Embryonic facial prominence (tissue), 1 donor: ENCODE measurements at regions not wholly inside any gene's neighbourhood (a gene's known extent, or its start where the extent isn't known, plus 50 kb on each side); places are given as distances from the start of the nearest gene placed in this dataset.
"Not testable (repeated sequence)": the region's sequence is repeated elsewhere in the genome, so short reads cannot be mapped to it uniquely, and the experiment has no call there.

Experiments used
- DNase-seq: peaks from one replicate; pipeline ENCODE4 v3.0.0-alpha.2; 2016; ENCODE audit errors: extremely low spot score

DNA sequence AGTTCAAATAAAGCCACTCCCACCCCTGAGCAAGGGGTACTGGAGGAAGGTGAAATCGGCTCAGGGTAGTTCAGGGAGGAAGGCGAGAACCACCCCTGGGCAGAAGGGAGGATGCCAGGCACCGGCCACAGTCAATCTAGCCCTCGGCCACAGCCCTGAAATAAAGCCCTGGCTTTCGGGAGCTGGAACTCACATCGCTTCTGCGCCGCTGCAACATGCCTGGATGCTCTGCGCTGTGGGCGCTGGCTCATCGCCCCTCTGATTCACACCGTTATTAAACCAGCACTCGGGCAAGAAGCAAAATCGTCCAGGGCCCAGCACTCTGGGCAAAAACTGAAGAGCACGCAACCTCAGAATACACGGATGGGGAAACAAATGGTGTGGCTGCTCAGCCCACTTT is 136.9 kb upstream of the RREB1 start:
- no peak for DNase-seq

DNA sequence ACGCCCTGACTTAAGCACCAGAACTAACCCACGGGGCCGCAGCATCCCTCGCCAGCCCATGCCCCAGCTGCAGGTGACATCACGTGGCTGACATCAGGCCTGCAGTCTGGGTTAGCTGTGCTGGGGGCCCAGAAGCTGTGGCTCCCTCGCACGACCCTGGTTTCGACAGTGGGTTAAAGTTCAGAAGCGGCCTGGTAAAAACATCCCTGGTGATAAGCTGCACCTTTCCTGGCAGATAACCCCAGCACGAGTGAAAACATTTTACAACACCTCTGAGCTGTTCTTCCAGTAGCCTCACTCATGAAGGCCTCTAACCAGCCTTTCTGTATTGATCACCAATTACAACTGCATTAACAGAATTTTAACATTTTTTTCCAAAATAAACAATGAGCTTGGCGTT is 136.4 kb upstream of the RREB1 start:
- no peak for DNase-seq

DNA sequence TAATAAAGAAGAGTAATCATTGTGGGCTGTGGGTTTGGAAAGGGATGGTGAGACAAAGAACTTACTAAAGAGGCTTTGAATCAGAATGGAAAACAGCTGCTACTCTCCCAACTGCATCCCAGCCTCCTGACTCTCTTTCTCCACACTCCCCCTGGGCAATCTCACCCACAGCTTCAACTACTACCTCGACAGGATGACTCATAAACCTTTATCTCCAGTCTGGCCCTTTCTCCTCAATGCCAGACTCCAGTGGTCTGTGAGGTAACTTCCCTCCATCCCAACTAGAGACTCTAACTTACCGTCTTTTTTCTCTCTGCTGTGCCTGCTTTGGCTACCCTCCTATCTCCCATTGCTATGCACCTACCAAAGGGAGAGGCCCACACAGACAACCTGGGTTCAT is 135.3 kb upstream of the RREB1 start:
- no peak for DNase-seq

DNA sequence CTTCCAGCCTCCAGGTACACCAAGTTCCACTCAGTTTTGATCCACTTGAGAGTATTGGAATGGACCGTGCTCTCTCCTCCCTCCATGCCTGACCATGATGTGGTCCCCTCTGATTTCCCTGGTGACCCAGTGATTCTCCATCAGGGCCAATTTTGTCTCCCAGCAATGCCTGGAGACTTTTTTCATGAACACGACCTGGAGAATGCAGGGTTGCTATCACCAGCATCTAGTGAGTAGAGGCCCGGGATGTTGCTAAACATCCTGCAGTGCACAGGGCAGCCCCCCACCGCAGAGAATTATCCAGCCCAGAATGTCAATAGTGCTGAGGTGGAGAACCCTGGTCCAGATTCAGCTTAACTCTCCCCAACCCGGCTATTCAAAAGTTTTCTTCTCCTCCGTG is 134.0 kb upstream of the RREB1 start:
- no peak for DNase-seq

DNA sequence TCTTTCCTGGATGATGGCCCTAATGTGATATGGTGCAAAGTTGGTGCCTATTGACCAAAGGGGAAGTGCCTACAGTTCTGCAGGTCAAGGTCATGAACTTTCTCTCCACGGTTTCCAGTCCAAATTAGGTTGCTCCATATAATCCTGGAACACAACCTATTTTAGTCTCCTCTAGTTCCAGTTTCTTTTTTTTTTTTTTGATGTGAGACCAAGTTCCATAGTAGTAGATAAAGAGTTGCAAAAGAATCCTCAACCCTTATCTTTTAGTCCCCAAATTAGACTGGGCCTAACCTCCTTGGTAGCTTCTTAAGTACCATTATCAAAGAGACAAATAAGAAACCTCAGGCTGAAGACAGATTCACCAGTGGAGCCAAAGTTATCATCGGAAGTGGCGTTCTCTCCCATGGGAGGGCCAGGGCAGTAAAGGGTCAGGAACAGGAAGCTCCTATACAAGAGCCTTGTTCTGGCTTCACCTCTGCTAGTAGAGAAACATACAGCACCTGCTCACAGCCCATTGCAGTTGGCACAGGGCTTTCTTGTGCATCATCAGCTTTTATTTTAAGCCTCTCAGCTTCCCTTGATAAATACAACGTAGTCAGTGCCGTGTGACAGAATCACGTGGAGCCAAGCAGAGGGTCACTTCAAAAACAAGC is 132.2 kb upstream of the RREB1 start:
- no peak for DNase-seq

DNA sequence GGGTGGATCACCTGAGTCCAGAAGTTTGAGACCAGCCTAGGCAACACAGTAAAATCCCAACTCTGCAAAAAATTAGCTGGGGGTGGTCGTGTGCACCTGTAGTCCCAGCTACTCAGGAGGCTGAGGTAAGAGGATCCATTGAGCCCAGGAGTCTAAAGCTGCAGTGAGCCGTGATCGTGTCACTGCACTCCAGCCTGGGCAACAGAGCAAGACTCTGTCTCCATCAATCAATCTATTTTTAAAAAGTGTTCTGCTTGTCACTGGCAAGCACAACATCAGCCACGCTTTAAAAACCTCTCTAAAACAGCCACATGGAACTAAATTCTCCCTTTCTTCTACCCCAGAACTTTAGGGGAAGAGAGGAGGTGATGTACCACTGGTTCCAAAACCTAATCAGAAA is 131.6 kb upstream of the RREB1 start:
- no peak for DNase-seq

DNA sequence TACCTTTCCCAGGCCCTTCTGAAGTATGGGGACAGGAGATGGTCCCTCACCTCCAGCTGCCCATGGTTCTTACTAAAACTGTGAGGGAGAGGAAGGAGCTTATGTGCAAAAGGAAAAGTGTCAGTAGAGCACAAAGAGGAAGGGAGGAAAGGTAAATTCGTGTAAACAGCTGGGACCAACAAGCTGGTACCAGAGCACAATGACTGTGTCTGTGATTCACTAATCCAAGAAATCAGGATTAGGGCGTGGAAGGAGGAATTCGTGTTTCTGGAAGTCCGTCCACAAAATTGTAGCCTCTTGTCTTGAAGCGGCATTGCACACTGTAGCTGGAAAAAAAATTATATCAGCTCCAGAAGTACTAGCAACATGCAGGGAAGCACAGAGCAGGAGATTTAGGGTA is 129.0 kb upstream of the RREB1 start:
- DNase-seq = no peak

DNA sequence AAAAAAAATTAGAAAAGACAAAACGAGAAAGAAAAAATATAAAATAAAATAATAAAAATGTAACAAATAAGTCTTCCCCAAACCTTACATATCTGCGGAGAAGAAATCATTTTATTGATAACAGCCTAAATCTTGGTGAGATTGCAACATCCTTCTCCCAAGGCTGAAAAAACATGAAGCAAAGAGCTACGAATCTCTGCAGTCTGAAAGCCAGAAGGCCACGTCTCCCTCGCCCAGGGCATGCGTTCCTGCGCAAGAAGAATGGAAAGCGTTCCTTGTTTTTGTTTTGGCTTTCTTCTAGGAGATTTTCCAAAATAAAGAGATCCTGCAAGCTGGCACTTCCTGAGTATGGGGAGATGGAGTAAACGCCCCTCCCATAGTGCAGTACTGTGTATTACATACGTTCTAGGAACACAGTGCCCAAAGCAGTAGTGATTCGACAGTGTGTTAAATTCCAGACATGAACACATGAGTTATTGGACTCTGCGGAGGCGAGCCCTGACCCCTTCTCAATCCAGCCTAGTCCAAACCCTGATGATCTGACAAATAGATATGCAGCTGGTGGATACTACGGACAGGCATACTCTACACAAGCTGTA is 126.7 kb upstream of the RREB1 start:
- DNase-seq = no peak

DNA sequence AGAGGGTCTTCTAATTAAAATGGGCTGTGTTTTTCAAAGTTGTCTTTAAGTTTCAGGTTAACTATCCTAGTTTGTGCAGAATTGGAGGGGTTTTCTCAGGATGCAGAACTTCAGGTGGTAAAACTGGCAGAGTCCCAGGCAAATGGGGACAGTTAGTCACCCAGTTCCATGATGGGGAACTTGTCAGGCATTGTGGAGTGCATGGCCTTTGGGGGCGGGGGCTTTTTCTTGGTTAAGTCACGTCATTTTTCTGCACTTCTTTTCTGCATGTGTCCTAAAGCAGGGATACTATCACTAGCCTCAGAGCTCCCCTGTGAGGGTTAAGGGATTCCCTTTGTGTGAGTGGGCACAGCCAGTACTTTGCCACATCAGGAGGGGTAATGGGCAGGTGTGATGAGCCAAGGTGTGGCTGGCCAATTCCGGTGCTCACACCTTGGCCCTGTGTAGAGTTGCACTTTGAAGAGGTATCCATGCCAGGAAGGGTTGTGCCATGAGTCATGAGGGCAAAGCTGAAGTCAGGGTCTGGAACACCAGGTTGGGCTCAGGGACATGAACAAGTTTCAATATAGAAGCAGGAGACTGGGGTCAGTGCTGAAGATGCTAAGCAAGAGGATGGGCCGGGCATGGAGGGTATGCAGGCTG is 126.0 kb upstream of the RREB1 start:
- no peak for DNase-seq

DNA sequence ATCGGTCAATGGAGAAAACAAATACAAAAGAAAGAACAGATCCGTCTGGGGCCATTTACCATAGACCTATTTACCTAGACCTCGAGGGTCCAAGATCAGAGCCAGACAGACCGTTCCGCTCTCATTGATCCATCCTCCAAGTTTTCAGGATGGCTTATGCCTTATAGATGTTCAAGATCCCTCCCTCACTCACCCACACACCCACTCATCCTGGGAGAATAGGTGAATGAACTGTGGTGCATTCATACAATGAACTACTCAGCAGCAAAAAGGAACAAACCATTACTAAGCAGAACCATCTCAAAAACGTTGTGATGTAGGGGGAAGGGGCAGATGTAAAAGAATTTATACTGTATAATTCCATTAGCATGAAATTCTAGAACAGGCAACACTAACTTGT is 125.1 kb upstream of the RREB1 start:
- no peak for DNase-seq

DNA sequence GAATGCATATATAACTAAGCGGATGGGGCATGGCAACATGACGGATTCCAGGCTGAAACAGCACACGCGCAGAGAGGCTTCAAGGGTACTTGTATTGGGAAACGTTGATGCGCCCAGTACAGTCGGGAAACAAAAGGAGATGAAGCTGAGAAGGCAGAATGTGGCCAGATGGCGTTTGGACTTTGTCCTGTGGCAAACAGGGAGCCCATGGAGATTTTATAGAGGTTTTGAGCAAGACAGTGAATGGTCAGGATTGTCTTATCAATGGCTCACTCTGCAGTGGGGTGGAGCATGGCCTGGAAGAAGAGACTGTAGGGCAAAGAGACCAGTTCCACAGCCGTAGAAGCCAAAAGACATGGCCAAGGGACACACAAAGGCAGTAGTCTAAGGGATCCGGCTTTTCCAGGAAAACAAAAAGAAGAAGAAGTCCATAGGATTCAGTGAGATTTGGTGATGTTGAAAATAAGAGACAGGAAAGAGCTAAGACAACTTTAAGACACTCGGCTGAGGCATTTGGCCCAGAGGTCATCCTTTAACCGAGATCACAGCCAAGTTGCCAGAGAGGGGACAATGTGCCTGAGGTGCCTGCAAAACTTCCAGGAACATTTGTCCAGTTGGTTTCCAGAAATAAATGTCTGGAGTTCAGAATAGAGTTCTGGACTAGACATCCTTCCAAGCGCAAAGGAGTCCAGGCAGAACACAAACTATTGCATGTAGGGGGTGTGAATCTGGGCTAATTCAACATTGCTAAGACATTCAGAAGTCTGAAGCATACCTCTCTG is 123.0 kb upstream of the RREB1 start:
- DNase-seq = no peak

DNA sequence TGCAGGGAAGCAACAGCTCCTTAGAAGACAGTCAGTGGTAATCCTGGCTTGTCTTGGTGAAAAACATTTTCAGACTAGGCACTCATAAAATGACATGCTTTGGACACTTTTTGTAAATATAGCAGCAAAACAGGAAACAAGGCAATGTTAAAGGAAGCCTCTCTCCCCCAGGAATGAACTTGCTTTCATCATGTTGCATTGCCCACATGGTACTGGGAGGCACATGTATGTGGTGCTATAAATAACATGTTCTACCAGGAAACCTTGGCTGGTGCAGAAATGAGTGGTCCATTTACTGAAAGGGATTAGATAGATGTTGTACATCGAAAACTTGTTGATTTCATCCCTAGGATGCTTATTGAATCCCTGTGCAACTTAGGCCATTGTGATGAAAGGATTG is 121.4 kb upstream of the RREB1 start:
- no peak for DNase-seq

DNA sequence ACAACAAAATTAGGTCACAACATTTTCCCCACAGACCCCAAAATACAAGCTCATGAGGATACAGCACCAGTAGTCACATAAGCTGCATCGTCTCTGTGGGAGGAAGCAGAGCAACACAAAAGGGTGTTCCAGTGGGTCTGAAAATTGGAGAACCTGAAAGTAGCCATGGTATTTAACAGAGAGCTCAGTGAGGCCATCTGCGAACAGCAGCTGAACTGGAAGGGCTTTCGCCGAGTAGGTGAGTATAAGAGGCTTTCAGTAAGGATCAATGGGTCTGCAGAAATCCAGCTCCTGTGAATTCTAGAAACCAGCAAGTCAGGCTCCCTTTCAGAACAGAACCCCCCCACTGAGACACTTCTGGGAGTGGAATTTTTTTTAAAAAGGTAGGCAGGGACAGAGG is 120.0 kb upstream of the RREB1 start:
- no peak for DNase-seq

DNA sequence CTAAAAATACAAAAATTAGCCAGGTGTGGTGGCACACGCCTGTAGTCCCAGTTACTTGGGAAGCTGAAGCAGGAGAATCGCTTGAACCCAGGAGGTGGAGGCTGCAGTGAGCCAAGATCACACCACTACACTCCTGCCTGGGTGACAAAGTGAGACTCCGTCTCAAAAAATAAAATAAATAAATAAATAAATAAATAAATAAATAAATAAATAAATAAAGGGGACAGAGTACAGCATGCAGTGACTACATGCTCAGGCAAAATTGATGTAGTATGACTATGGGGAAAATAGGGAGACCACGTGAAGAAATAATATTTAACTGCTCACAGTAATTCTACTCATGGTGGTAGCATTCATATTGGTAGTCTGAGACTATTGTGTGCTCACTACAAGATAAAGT is 117.7 kb upstream of the RREB1 start:
- not testable (repeated sequence) for DNase-seq

DNA sequence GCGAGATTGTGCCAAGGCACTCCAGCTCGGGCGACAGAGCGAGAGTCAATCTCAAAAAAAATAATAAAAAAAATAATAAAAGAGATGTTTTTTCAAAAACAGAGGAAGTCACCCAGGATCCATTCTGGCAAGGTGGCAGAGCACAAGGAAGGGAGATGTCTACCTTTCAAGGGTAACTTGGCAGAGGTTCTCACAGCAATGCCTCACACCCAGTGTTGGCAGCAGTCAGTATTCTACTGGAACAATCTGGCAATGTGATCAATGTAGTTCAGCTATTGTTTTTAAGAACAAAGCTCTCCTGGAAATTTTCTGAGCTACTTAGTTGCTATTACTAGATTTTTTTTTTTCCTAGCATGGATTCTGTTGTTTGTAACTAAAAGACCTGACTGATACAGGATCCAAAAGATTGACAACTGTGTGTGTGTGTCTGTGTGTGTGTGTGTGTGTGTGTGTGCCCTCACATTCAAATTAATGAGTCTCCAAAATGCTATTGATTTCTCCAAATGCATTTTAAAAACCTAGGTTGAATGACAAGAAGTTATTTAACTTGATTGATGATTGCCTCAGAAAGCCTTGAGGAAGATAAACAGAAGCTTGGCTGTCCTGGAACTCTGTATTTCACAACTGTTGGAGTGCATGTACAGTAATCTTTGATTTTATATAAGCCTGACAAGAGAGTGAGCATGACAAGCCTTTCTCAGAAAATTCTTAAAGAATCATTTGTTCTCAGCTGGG is 114.1 kb upstream of the RREB1 start:
- DNase-seq = no peak

DNA sequence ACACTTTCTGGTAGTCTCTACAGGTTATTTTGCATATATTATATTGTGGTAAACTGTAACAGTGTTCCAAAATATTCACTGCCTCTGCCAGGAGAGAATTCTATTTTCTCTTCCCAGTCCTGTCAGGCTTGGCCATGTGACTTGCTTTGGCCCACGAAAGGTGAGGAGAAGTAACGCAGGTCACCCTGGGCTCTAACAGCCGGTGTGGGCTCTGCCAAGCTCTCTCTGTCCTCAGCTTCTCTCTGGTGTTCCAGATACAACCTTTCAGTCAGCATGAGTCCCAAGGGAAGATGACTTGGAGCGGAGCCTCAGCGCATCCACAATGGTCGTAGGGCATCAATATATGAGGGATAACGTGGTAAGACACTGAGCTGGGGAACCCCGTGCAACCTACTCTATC is 113.0 kb upstream of the RREB1 start:
- no peak for DNase-seq

DNA sequence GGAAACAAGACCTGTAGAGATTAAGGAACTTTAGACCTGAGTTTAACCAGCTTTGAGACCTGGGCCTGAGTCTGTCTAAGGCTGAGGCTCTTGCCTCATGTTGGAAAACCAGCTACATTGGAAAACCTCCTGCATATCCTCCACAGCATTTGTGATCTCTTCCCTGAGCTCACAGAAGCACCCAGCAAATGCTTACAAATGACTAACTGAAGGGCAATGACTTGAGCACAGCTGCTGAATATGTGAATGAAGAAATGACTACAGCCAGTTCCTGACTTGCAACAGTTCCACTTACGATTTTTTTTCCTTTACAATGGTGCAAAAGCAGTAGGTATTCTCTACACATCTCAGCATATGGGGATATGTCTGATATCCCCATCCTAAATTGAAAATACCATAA is 112.4 kb upstream of the RREB1 start:
- no peak for DNase-seq

DNA sequence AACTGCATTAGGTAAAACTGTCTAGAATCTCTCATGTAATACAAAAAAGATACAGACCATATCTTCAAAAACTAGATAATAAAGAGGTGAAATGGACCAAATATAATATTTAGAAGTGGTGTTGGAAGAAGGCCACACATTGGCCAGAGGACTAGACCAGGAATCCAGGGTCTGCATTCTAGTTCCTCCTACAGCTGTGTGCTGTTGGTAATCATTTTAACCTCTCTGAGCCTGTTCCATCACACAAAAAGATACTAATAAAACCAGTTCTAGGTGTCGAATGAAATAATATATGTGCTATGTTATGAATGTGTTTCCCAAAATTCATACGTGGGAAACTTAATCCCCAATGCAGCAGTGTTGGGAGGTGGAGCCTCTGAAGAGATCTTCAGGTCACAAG is 111.6 kb upstream of the RREB1 start:
- no peak for DNase-seq

DNA sequence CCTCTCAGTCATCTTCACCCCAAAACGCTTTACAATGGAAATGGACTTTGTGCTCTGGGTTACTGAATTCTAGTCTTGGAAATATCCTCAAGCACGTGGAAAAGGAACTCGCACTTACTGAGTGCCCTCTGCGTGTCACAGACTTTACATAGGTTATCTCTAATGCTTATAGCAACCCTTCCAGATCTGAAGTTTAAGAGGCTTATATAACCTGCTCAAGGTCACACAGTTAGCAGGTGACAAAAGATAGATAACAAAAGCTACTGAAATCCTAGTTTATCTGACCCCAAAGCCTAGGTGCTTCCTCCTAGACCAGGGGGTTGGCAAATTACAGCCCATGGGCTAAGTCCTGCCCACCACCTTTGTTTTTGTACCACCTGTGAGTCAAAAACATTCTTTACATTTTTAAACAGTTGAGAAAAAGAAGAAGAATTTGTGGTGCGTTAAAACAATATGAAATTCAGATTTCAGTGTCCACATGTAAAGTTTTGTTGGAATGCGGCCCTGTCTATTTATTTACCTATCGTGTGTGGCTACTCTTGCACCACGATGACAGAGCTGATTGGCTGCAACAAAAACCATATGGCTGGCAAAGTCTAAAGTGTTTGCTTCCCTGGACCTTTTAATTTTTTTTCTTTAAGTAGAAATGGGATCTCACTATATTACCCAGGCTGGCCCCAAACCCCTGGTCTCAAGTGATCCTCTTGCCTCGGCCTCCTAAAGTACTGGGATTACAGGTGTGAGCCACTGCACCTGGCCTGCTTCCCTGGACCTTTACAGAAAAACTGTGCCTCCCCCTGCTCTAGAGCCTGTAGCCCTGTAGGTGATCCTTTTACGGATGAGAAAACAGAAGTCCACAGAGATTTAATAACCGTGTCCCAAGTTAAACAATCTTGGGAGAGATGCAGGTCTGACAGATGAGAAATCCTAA is 110.2 kb upstream of the RREB1 start:
- no peak for DNase-seq

DNA sequence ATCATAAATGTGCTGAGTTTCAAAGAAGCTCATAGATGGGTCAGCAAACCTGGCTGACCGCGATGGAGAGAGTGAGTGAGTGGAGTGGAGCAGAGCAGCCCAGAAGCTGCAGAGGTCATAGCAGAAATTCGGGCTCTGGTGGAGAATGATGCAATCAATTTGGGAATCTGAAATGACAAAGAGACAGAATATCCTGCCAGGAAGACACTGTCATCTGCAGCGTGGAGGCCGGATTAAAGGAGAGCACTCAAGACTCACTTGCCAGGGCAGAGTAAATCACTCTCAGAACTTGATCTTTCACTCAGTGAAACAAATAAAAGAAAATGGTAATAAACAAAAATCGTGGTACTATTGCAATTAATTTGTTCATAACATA is 109.6 kb upstream of the RREB1 start:
- no peak for DNase-seq
